Esophagus squamous epithelium (tissue), 5 donors: ENCODE measurements at regions not wholly inside any gene's neighbourhood (a gene's known extent, or its start where the extent isn't known, plus 50 kb on each side); places are given as distances from the start of the nearest gene placed in this dataset.

Experiments
- DNase-seq: peaks from one replicate; lab custom pipeline; 2025; lab: John Stamatoyannopoulos, UW
- H3K27ac ChIP-seq, 4 donors: fragments of 200-600 bp; sonication (generic); one replicate each; pipeline ENCODE4 v1.5.1; 2016 to 2019; ENCODE audit warnings: mild to moderate bottlenecking in 1 of 4
- H3K27me3 ChIP-seq, 4 donors: fragments of 200-600 bp; sonication (generic); 1 replicate in 3 of 4; 2 replicates in 1 of 4; pipeline versions ENCODE4 v1.5.1 to v1.6.0; 2017 to 2021; ENCODE audit warnings: antibody characterized with exemption in 1 of 4
- H3K36me3 ChIP-seq, 3 donors: fragments of 200-600 bp; sonication (generic); one replicate each; pipeline ENCODE4 v1.5.1; 2016 to 2019
- H3K4me1 ChIP-seq, 3 donors: fragments of 200-600 bp; sonication (generic); one replicate each; pipeline ENCODE4 v1.5.1; 2017 to 2019
- H3K4me3 ChIP-seq, 4 donors: fragments of 200-600 bp; sonication (generic); 1 replicate in 3 of 4; 2 replicates in 1 of 4; pipeline ENCODE4 v1.5.1; 2016 to 2019; ENCODE audit warnings: mild to moderate bottlenecking in 2 of 4, moderate library complexity in 1 of 4
- H3K9me3 ChIP-seq, 3 donors: fragments of 200-600 bp; sonication (generic); one replicate each; pipeline ENCODE4 v1.5.1; 2016 to 2019
- POLR2A ChIP-seq, 4 donors: fragments of 450-650 bp; IDR thresholded peaks; one replicate each; pipeline ENCODE4 v1.6.1; 2017; ENCODE audit warnings: antibody characterized with exemption in 4 of 4, mild to moderate bottlenecking in 4 of 4, moderate library complexity in 3 of 4
- WGBS, 2 donors: methylation state at CpG; one replicate each; pipeline ENCODE4 v1.1.5; 2018; 5-methylcytosine and 5-hydroxymethylcytosine counted together
- intact Hi-C: fragments of 100-400 bp; cut with DNase I; formaldehyde crosslinking; loops from one replicate; pipeline ENCODE4 v1.15.0; 2022
- TF ChIP-seq, protein P1 (sequence below), 6 experiments: fragments of 450-650 bp in 4 of 6; fragments of 200-600 bp in 2 of 6; sonication (generic) in 2 of 6; IDR thresholded peaks; one replicate each; pipeline ENCODE4 v1.5.1; 2016 to 2019; ENCODE audit warnings: antibody characterized with exemption in 6 of 6, mild to moderate bottlenecking in 4 of 6, moderate library complexity in 4 of 6
- donor health status: DM: yes; HTN: yes; CAD: no.

- Histone ChIP-seq H3K27me3 (peaks cover 0 to 40% (median 0%) of the 10 kb centered on the region in 4 donors), H3K4me1 (peaks cover 3 to 9% (median 4%) of the 10 kb centered on the region in 3 donors), H3K27ac (no peak overlapping the region), H3K9me3 (no peaks in the 10 kb centered on the region), H3K36me3 (no peaks in the 10 kb centered on the region), H3K4me3 (no peak overlapping the region)
- intact Hi-C loops, result loop anchor here (5.0 to 10.0 kb wide), 2 partner anchors 598 to 921 kb away; no protein-coding TSS in a partner anchor
- no peak for DNase-seq
- WGBS, 2 donors, result 57 to 59% methylated on average over 4 of the region's 4 CpGs
- TF ChIP-seq, protein P1, sequence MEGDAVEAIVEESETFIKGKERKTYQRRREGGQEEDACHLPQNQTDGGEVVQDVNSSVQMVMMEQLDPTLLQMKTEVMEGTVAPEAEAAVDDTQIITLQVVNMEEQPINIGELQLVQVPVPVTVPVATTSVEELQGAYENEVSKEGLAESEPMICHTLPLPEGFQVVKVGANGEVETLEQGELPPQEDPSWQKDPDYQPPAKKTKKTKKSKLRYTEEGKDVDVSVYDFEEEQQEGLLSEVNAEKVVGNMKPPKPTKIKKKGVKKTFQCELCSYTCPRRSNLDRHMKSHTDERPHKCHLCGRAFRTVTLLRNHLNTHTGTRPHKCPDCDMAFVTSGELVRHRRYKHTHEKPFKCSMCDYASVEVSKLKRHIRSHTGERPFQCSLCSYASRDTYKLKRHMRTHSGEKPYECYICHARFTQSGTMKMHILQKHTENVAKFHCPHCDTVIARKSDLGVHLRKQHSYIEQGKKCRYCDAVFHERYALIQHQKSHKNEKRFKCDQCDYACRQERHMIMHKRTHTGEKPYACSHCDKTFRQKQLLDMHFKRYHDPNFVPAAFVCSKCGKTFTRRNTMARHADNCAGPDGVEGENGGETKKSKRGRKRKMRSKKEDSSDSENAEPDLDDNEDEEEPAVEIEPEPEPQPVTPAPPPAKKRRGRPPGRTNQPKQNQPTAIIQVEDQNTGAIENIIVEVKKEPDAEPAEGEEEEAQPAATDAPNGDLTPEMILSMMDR (IDR thresholded peaks at IDR 0.05), result no peak
- no peak for TF ChIP-seq POLR2A (IDR thresholded peaks at IDR 0.05)
These were observed 102.4 kb upstream of the BACE2 start for GRCh38 chr21:41065539-41065938.

DNA sequence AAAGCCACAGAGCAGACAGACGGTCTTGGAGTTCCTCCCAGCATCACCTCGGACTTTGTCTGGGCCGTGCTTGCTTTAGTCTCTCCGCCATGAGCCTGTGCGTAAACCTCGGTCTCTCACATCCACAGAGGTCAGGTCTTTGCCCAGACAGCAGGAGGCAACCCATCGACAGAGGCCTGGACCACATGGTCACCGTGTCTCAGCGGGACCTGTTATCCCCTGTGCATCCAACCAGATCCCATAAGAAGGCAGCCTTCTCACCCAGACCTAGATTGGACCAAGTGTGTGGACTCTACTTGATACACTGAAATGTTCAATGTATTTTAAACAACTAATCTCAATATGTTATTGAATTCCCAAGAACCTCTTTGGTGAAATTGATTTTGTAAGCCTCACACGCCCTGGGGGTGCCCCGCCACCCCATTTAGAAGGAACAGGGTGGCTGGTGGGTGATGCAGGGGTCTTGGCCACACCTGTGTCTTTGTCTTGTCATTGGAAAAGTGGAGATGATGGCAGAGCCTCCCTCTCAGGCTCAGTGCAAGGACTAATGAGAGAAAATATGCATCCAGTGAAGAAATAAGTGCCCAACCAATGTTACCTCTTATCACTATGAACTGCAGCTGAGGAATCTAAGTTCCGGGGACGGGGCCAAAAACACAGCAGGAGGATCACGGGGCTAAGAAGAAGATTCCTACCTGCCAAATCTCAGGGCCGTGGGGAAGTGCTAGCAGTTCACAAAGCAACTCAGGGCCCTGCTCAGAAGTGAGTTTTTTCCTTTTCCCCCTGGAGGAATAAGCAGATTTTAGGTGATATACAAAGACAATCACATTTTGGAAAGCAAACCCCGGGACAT lies 101.6 kb upstream of the BACE2 start:
- H3K9me3 ChIP-seq, result no peaks in the 10 kb centered on the region
- 73 to 81% methylated on average over 14 of the region's 16 CpGs for WGBS, 2 donors
- no peak overlapping the region for H3K4me3 ChIP-seq
- H3K4me1 ChIP-seq, result peaks cover 3 to 9% (median 4%) of the 10 kb centered on the region in 3 donors
- no peak for DNase-seq
- H3K36me3 ChIP-seq, result no peaks in the 10 kb centered on the region
- no peak overlapping the region for H3K27ac ChIP-seq
- TF ChIP-seq, protein P1 (IDR thresholded peaks at IDR 0.05), result no peak
- intact Hi-C loops, result loop anchor here (5.0 to 10.0 kb wide), 2 partner anchors 599 to 922 kb away; no protein-coding TSS in a partner anchor
- H3K27me3 ChIP-seq, result peaks cover 0 to 46% (median 0%) of the 10 kb centered on the region in 4 donors

GRCh38 chr21:41067709-41068108 lies 100.3 kb upstream of the BACE2 start:
- 59 to 72% methylated on average over 2 to 4 of the region's 4 CpGs for WGBS, 2 donors
- intact Hi-C loops, result loop anchor here (5.0 to 10.0 kb wide), 2 partner anchors 600 to 923 kb away; no protein-coding TSS in a partner anchor
- peaks cover 3 to 9% (median 4%) of the 10 kb centered on the region in 3 donors for H3K4me1 ChIP-seq
- no peaks in the 10 kb centered on the region for H3K36me3 ChIP-seq
- no peaks in the 10 kb centered on the region for H3K9me3 ChIP-seq
- H3K4me3 ChIP-seq, result no peak overlapping the region
- DNase-seq, result no peak
- no peak overlapping the region for H3K27ac ChIP-seq
- peaks cover 0 to 49% (median 0%) of the 10 kb centered on the region in 4 donors for H3K27me3 ChIP-seq
- no peak for TF ChIP-seq POLR2A (IDR thresholded peaks at IDR 0.05)
- TF ChIP-seq, protein P1 (IDR thresholded peaks at IDR 0.05), result no peak

GRCh38 chr21:41068496-41068895 lies 99.5 kb upstream of the BACE2 start:
- Histone ChIP-seq H3K4me1 (peaks cover 3 to 9% (median 4%) of the 10 kb centered on the region in 3 donors), H3K36me3 (no peaks in the 10 kb centered on the region), H3K27ac (no peak overlapping the region), H3K27me3 (peaks cover 0 to 49% (median 0%) of the 10 kb centered on the region in 4 donors), H3K9me3 (no peaks in the 10 kb centered on the region), H3K4me3 (peak overlapping the region in 2 of 4 donors; percentile 20 to 39)
- DNase-seq, result no peak
- intact Hi-C loops, result loop anchor here (5.0 to 10.0 kb wide), 2 partner anchors 601 to 924 kb away; no protein-coding TSS in a partner anchor
- TF ChIP-seq POLR2A (IDR thresholded peaks at IDR 0.05), result no peak
- TF ChIP-seq, protein P1 (IDR thresholded peaks at IDR 0.05), result no peak
- WGBS, 2 donors, result 26 to 38% methylated on average over 5 to 7 of the region's 7 CpGs
